ENCODE measurements at regions not wholly inside any gene's neighbourhood (a gene's known extent, or its start where the extent isn't known, plus 50 kb on each side); places are given as distances from the start of the nearest gene placed in this dataset.

GRCh38 chr4:134465417-134465816 is 263.8 kb upstream of the PABPC4L start:
- TF ChIP-seq POLR2A (IDR thresholded peaks at IDR 0.05; ENCODE audit: low read length) (no peak), ELK1 (IDR thresholded peaks at IDR 0.05; ENCODE audit: low read depth, low read length) (no peak), CTCF (IDR thresholded peaks at IDR 0.05) (no peak), NR3C1 (IDR thresholded peaks at IDR 0.05) (no peak), EP300 (IDR thresholded peaks at IDR 0.05) (no peak), FOSL2 (IDR thresholded peaks at IDR 0.05) (no peak), FOSL2 (CRISPR knock-in tag; IDR thresholded peaks at IDR 0.05) (no peak), SMC3 (IDR thresholded peaks at IDR 0.05) (no peak), USF2 (IDR thresholded peaks at IDR 0.05) (no peak), RNF2 (IDR thresholded peaks at IDR 0.05; ENCODE audit: borderline replicate concordance, low read depth) (no peak), CHD2 (IDR thresholded peaks at IDR 0.05; ENCODE audit: low read length, partially characterized antibody) (no peak), NPAS2 (CRISPR knock-in tag; IDR thresholded peaks at IDR 0.05; ENCODE audit: borderline replicate concordance) (no peak), TP53 (CRISPR knock-in tag; IDR thresholded peaks at IDR 0.05) (no peak)

Data from A549 (cell line).